Fibroblast of the aortic adventitia (primary cell): ENCODE measurements at regions not wholly inside any gene's neighbourhood (a gene's known extent, or its start where the extent isn't known, plus 50 kb on each side); places are given as distances from the start of the nearest gene placed in this dataset.
"Not testable (repeated sequence)": the region's sequence is repeated elsewhere in the genome, so short reads cannot be mapped to it uniquely, and the experiment has no call there.

Experiments
- DNase-seq: peaks from one replicate; pipeline ENCODE4 v3.0.0-alpha.2; 2010; ENCODE audit warnings: low read depth
- H3K4me3 ChIP-seq: 2 replicates; pipeline ENCODE4 v1.5.1; 2011; ENCODE audit warnings: low read depth, mild to moderate bottlenecking, control low read depth, low read length, moderate library complexity
- TF ChIP-seq, protein P1 (sequence below): IDR thresholded peaks from 2 replicates; pipeline ENCODE4 v1.5.1; 2011; ENCODE audit warnings: mild to moderate bottlenecking, low read length, control low read depth, inconsistent platforms; ENCODE audit not compliant: insufficient read depth

DNA sequence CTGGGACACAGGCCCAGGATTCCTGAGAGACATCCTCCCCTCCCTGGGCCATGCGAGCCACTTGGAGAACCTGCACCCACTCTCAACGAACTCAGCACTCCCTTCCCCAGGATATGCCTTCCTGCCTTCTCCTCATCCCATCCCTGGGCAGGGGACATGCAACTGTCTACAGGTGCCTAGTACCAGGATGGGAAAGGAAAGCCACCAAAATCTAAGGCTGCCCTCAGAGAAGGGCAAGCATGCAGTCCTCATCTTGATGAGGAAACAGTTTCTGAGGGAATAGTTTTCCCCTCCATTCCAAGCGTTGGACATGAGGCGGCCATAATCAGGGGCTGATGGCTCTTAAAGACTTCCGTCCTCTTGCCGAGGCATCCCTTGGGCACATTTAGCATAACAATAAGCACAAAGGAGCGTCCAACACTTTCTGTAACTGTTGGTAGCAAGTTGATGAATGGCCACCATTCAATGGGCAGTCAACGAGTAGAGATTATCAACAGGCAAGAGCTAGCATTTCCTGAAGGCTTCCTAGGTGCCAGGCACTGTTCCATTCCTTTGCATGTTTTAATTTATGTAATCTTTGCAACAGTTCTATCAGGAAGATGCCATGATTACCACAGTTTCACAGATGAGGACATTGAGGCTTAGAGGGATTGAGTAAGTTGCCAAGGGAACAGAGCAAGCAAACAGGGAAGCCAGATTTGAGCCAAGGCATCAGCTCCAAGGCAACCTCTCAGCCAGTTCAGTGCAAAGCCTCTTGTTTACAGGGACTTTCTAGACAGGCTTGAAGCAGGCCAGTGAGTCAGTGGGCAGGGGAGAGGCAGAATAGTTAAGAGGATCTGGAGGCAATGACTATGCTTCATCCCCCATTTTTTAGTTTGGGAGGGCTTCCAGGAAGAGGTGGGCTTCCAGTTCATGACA lies 105.1 kb downstream of the SINHCAF start:
- TF ChIP-seq, protein P1, sequence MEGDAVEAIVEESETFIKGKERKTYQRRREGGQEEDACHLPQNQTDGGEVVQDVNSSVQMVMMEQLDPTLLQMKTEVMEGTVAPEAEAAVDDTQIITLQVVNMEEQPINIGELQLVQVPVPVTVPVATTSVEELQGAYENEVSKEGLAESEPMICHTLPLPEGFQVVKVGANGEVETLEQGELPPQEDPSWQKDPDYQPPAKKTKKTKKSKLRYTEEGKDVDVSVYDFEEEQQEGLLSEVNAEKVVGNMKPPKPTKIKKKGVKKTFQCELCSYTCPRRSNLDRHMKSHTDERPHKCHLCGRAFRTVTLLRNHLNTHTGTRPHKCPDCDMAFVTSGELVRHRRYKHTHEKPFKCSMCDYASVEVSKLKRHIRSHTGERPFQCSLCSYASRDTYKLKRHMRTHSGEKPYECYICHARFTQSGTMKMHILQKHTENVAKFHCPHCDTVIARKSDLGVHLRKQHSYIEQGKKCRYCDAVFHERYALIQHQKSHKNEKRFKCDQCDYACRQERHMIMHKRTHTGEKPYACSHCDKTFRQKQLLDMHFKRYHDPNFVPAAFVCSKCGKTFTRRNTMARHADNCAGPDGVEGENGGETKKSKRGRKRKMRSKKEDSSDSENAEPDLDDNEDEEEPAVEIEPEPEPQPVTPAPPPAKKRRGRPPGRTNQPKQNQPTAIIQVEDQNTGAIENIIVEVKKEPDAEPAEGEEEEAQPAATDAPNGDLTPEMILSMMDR = no peak
- H3K4me3 ChIP-seq = no peak overlapping the region
- DNase-seq = peak; percentile 18

DNA sequence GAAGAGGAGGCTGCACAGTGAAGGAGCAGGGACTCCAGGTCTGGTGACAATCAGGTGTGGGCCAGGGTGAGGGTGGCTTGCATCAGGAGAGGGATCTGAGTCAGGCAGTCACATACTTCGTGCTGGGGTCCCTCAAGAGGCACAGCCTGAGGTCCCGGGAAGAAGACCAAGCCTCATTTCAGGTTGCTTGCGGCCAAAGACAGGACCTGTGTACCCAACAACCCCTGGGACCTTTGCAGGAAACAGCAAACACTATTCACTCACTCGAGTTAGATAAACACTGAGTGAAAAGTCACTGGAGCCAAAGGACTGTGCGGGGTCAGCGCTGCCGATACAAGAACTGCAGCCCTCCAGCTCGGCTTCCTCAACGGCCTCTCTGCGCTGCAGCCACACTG lies 104.4 kb downstream of the SINHCAF start:
- H3K4me3 ChIP-seq = no peak overlapping the region
- TF ChIP-seq, protein P1 = no peak
- no peak for DNase-seq

DNA sequence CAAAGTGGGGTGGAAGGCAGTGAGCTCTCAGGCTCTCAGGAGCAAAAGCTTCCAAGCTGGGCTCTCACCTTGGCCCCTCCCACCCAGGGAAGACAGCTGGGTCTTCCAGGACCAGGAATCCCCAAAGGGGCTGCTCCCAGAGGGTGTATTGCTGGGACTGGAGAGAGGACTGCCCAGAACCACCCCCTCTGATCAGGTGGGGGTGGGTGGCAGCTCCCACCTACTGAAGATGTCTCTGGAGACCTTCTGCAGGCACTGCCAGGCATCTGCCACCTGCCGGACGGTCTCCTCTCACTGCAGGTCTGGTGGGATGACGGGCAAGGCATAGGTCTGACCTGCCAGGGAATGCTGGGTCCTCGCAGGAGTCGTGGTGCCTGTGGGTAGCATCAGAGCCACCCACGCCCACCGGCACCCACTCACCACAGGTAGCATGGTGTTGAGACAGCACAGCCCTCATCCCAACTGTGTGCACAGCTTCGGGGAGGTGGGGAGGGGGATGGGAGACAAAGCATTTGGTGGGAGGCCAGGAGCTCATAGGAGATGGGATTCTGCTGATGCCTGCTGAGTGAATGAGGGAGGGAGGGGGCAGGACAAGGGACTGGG lies 103.2 kb downstream of the SINHCAF start:
- TF ChIP-seq, protein P1 = no peak
- no peak for DNase-seq

DNA sequence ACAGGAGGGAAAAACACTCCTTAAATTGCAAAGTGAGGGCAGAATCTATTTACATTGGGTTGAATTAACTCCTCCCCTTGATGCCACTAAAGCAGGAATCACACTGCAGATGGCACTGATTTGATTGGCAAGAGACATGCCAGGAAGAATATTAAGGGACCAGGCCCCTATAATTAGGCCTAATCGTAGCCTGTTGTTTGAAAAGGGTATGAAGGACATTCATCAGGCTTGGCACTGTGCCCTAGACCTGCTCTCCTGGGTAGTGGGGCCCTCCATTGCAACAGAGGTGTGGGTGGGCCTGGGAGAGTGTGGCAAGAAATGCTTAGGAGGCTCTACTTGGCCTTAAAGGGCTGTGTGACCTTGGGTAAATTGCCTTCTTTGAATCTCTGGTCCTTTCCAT lies 102.3 kb downstream of the SINHCAF start:
- not testable (repeated sequence) for DNase-seq, H3K4me3 ChIP-seq

More for the DNA sequence above, 103.2 kb downstream of the SINHCAF start:
- no peak overlapping the region for H3K4me3 ChIP-seq

DNA sequence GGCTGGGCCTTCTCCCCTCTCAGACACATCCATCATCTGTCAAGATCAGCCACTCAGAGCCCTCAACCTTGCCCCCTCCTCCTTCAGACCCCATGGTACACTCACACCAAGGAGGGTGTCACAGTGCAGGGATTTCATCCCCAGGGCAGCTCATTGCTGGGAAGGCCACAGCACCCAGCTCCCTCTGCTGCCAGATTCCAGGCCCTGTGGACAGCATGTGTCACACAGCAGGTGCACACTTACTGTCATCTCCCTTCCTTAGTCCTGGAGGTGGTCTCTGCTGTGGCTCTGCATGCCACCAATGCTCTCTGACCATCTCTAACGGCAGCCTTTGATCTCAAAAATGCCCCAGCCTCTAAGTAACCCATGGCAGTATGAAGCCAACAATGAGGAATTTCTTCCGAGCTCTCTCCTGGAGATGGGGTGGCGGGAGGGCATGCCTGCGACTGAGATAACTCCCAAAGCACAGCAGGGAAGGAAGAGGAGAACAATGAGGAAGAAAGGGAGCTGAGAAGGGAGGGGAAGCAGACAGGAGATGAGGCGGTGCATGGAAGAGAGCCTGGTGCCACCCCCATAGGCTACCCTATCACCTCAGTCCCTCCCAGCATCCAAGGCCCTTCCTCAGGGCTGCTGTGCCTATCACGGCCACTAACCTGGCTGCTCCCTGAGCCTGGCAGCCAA lies 101.0 kb downstream of the SINHCAF start:
- H3K4me3 ChIP-seq = no peak overlapping the region
- no peak for DNase-seq
- TF ChIP-seq, protein P1 = no peak

DNA sequence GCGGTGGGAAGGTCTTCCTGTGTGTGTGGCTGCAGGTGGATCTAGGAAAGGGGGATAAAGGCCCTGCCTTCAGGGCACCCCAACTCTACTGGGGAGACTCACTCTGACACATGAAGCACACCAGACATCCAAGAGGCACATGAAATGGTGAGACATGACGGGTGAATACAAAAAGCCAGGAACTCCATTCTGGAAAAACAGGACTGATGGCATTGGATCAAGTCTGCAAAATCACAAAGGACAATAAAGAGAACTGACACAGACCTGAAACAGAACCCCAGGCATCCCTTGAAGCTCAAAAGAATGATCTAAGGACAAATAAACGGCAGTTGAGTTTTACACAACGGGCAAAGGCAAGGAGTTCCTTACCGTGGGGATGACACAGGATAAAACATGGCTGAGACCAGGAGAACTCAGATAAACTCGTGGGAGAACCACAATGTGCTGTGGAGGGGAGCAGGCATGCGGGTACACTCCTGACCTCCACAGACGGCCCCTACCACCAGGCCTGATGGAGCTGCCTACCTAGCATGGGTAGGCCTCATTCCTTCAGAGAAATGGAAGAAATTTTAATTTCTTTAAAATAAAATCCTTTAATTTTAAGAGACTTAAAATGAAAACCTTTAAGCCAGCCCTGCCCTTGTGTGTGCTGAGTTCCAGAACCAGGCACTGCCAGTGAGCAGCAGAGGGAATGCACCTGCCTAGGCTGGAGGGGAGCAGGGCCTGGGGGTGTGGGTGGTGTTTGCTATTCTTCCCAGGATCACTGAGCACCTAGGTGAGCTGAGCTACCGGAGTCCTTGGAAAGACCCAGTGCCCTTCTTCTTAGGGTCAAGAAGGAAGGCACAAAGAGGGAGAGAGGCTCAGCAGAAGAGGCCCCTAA lies 100.1 kb downstream of the SINHCAF start:
- no peak overlapping the region for H3K4me3 ChIP-seq
- TF ChIP-seq, protein P1 = no peak
- no peak for DNase-seq
